ENCODE measurements at regions not wholly inside any gene's neighbourhood (a gene's known extent, or its start where the extent isn't known, plus 50 kb on each side); places are given as distances from the start of the nearest gene placed in this dataset.
A peak's percentile ranks its signal among the peaks of the same experiment; 100 is the strongest.

- Histone ChIP-seq H3K4me2 (ENCODE audit: low read depth, low read length, poor library complexity, severe bottlenecking) (no peak overlapping the region), H3K36me3 (ENCODE audit: insufficient read depth, low read length) (no peaks in the 10 kb centered on the region), H4K20me1 (ENCODE audit: insufficient read depth, low read length, poor library complexity, severe bottlenecking) (no peaks in the 10 kb centered on the region), H3F3A (ENCODE audit: low read depth) (no peaks in the 10 kb centered on the region), H3K79me2 (ENCODE audit: insufficient read depth, low read length) (no peaks in the 10 kb centered on the region), H3K4me1 (ENCODE audit: insufficient read depth, low read length, poor library complexity, severe bottlenecking) (no peaks in the 10 kb centered on the region), H2AFZ (ENCODE audit: low read length) (no peak overlapping the region), H3K4me3 (ENCODE audit: low read length, poor library complexity, severe bottlenecking) (no peak overlapping the region), H3K9me3 (ENCODE audit: insufficient read depth, low read depth, low read length) (no peaks in the 10 kb centered on the region), H3K9me2 (replicated peaks; ENCODE audit: low read depth, low read length) (no peaks in the 10 kb centered on the region), H3K27me3 (ENCODE audit: insufficient read depth, low read length, poor library complexity, severe bottlenecking) (no peaks in the 10 kb centered on the region), H3K9ac (ENCODE audit: low read depth, low read length, poor library complexity, severe bottlenecking) (no peak overlapping the region)
- TF ChIP-seq CTCF (conservative IDR thresholded peaks at IDR 0.05; ENCODE audit: low read length) (no peak), EZH2phosphoT487 (IDR thresholded peaks at IDR 0.05; ENCODE audit: borderline replicate concordance) (no peak)
Observed at GRCh38 chr4:110265001-110265400, 66.6 kb upstream of the ELOVL6 start.

- Histone ChIP-seq H3K4me1 (ENCODE audit: insufficient read depth, low read length, poor library complexity, severe bottlenecking) (no peaks in the 10 kb centered on the region), H4K20me1 (ENCODE audit: insufficient read depth, low read length, poor library complexity, severe bottlenecking) (no peaks in the 10 kb centered on the region), H3K27me3 (ENCODE audit: insufficient read depth, low read length, poor library complexity, severe bottlenecking) (no peaks in the 10 kb centered on the region), H3K9ac (ENCODE audit: low read depth, low read length, poor library complexity, severe bottlenecking) (no peak overlapping the region), H3F3A (ENCODE audit: low read depth) (no peaks in the 10 kb centered on the region), H3K36me3 (ENCODE audit: insufficient read depth, low read length) (no peaks in the 10 kb centered on the region), H3K4me3 (ENCODE audit: low read length, poor library complexity, severe bottlenecking) (no peak overlapping the region), H3K79me2 (ENCODE audit: insufficient read depth, low read length) (no peaks in the 10 kb centered on the region), H3K4me2 (ENCODE audit: low read depth, low read length, poor library complexity, severe bottlenecking) (no peak overlapping the region), H3K9me2 (replicated peaks; ENCODE audit: low read depth, low read length) (no peaks in the 10 kb centered on the region), H3K9me3 (ENCODE audit: insufficient read depth, low read depth, low read length) (no peaks in the 10 kb centered on the region), H2AFZ (ENCODE audit: low read length) (peak overlapping the region; percentile 45; the same call in 1 of the 2 replicates)
- no peak for TF ChIP-seq CTCF (conservative IDR thresholded peaks at IDR 0.05; ENCODE audit: low read length)
- no peak for TF ChIP-seq EZH2phosphoT487 (IDR thresholded peaks at IDR 0.05; ENCODE audit: borderline replicate concordance)
Observed at GRCh38 chr4:110260299-110260698, 61.9 kb upstream of the ELOVL6 start.

GRCh38 chr4:110250023-110250387, 51.6 kb upstream of the ELOVL6 start:
- H3K36me3 ChIP-seq (ENCODE audit: insufficient read depth, low read length): no peaks in the 10 kb centered on the region
- H3K9me2 ChIP-seq (replicated peaks; ENCODE audit: low read depth, low read length): no peaks in the 10 kb centered on the region
- no peak overlapping the region for H3K9ac ChIP-seq (ENCODE audit: low read depth, low read length, poor library complexity, severe bottlenecking)
- no peak overlapping the region for H2AFZ ChIP-seq (ENCODE audit: low read length)
- H3K79me2 ChIP-seq (ENCODE audit: insufficient read depth, low read length): no peaks in the 10 kb centered on the region
- no peaks in the 10 kb centered on the region for H3K27me3 ChIP-seq (ENCODE audit: insufficient read depth, low read length, poor library complexity, severe bottlenecking)
- H4K20me1 ChIP-seq (ENCODE audit: insufficient read depth, low read length, poor library complexity, severe bottlenecking): no peaks in the 10 kb centered on the region
- H3F3A ChIP-seq (ENCODE audit: low read depth): no peaks in the 10 kb centered on the region
- no peak overlapping the region for H3K4me3 ChIP-seq (ENCODE audit: low read length, poor library complexity, severe bottlenecking)
- H3K9me3 ChIP-seq (ENCODE audit: insufficient read depth, low read depth, low read length): no peaks in the 10 kb centered on the region
- H3K4me2 ChIP-seq (ENCODE audit: low read depth, low read length, poor library complexity, severe bottlenecking): no peak overlapping the region
- H3K4me1 ChIP-seq (ENCODE audit: insufficient read depth, low read length, poor library complexity, severe bottlenecking): peaks cover 8% of the 10 kb centered on the region
- TF ChIP-seq EZH2phosphoT487 (IDR thresholded peaks at IDR 0.05; ENCODE audit: borderline replicate concordance): no peak
- TF ChIP-seq CTCF (conservative IDR thresholded peaks at IDR 0.05; ENCODE audit: low read length): no peak
